ENCODE measurements at regions not wholly inside any gene's neighbourhood (a gene's known extent, or its start where the extent isn't known, plus 50 kb on each side); places are given as distances from the start of the nearest gene placed in this dataset.

DNA sequence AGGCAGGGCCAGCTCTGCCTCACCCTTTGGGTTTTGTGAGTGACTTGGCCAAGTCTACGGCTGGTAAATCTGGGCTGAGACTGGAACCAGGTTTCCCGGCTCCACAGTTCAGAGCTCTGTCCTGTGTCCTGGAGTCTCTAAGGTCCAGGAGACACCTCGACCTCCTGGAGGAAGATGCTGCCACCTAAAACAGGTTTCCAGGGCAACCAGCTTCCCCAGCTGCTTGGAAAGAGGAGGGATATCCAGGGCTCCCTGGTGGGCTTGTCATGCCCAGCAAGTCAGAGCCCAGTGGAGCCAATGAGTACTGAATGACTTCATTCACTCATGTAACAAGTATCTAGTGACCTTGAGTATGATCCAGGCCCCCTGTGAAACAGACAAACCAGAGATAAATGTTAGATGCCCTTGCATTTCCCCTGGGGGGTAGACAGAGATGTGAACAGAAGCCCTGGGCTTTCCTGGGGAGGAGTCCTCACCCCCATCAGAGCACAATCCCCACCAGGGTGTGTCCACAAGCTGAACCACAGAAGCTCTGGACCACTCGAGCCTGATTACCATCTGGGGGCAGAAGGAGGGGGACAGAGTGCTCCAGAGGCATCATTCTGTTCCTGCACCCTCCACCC, 181.2 kb upstream of the RAB4A start:
- no peak for DNase-seq (ENCODE audit: low read depth in 2 of 2)

DNA sequence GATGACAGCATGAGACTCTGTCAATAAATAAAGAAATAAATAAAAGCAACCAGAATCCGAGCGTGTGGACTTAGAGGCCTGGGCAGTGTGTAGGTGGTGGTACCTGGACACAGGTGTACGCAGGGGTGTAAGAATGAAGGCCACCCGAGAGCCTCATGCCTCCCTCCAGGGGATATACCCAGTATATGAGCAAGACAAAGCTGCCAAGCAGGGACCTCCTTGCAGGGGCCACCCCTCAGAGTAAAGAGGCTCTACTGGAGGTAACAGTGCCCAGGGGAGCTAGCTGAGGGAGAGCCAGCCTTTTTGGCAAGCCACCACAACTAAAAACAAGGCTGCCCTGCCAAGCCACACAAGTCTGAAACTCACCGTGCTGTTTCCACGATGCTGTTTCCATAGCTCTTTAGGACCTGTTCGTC, 179.2 kb upstream of the RAB4A start:
- DNase-seq (ENCODE audit: low read depth in 2 of 2), result no peak

- no peak for DNase-seq (ENCODE audit: low read depth in 2 of 2)
Observed at GRCh38 chr1:229092377-229093237, 178.3 kb upstream of the RAB4A start.

DNA sequence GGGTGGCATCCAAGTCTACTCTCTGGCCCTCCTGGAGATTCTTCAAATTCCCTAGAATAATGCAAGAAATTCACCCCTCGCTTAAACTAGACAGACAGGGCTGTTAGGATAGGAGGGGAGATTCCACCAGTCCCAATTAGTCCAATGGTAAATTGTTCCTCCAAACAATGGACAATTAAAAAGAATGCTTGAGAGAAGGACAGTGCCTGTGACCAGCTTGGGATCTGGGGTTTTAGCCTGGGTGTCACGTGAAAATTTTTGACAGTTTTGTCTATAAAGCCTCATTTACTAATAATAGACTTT, 177.7 kb upstream of the RAB4A start:
- no peak for DNase-seq (ENCODE audit: low read depth in 2 of 2)

GRCh38 chr1:229093609-229094336, 177.1 kb upstream of the RAB4A start:
- DNase-seq (ENCODE audit: low read depth in 2 of 2), result no peak

DNA sequence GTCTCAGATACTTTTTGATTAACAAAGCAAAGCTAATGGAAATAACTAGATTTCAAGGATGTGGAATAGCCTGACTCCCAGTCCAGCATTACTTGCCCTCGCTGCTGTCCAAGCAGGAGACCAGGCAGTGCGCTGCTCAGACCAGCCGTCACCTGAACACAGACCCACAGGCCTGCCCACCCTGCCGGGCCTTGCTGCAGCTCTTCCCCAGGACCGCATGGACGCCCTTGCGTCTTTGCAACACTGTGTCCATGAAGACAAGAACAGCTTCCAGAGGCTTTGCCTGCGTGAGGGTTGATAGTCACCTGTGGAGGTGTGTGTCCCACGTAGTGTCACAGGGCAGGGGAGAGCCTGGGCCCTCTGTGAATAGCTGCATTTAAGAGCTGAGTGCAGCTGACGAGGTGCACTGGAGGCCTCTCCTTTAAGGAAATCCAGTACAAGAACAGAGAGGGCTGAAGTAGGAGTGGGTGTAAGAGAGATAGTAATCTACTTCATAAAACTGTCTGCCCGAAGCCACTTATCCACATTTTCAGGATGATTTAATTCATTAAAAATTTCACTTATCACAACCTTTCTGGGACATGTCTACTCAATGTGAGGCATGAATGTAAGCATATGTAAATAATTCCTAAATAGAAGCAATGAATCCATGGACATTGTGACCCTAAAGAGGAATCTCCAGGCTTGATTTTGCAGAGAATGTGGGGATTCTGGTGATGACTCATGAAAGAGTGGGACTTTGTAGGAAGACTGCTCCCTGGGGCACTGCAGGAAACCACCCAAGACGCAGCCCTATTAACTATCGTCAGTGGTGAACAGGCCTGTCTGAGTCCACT, 176.2 kb upstream of the RAB4A start:
- DNase-seq (ENCODE audit: low read depth in 2 of 2), result no peak

GRCh38 chr1:229095325-229095724, 175.6 kb upstream of the RAB4A start:
- no peak for DNase-seq (ENCODE audit: low read depth in 2 of 2)

GRCh38 chr1:229097356-229097755, 173.6 kb upstream of the RAB4A start:
- no peak for DNase-seq (ENCODE audit: low read depth in 2 of 2)

GRCh38 chr1:229098361-229098760, 172.6 kb upstream of the RAB4A start:
- DNase-seq (ENCODE audit: low read depth in 2 of 2), result no peak

DNA sequence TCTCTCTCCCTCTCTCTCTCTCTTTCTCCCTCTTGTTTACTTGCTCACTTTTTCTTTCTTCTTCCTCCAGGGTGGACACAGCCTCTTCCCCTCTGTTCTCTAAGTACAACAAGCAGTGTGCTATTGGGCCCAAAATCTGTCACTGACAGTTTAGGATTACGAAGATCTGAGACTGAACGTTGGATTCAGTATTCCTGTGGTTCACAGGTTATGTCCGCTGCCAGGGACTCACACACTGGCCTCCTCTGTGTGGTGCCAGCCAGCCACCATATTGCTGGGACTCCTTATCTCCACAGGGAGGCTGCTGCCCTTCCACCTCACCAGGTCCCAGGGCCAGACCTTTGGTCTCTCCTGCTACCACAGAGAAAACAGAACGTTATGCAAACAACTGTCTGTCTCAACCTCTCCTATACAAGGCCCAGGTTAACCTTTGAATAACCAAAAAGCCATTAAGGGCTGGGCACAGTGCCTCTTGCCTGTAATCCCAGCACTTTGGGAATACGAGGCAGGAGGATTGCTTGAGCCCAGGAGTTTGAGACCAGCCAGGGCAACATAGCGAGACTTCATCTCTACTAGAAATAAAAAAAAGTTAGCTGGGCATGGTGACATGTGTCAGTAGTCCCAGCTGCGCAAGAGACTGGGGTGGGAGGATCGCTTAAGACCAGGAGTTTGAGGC, 171.9 kb upstream of the RAB4A start:
- DNase-seq (ENCODE audit: low read depth in 2 of 2), result no peak

DNA sequence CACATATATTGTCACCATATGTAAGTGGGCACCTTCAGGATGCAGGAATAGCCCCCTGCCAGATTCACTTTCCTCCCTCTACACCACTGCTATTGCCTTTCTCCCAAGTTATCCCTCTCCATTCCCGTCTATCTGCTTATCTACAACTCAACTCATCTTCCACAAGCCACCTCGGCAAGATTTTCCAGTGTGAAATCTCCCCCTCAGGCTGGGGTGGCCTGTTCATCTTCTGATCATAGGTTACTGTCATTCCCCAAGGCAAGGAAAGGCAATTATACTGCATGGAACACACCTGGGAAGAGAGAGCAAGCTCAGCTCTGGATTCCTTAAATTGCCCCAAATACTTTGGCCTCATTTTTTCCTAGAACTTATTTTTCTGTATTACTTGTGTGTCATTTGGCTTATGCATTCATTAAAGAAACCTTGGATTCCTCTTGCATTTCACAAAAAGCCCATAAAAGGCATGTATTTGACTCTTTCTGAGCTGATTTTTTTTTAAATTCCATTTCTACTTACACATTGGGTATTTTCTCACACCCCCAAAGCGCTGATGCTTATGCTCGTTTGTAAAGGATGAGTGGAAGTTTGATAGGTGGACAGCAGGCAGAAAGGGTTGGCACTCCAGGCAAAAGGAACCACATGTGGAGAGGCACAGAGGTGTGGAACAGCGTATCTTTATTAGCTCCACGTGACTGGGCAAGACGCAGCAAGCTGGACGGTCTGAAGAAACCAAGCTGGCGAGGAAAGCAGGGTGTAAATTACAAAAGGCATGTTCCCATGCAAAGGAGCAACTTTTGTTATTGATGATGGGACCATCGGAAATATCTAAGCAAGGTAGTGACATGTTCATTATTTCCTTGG, 169.7 kb upstream of the RAB4A start:
- DNase-seq (ENCODE audit: low read depth in 2 of 2), result no peak

DNA sequence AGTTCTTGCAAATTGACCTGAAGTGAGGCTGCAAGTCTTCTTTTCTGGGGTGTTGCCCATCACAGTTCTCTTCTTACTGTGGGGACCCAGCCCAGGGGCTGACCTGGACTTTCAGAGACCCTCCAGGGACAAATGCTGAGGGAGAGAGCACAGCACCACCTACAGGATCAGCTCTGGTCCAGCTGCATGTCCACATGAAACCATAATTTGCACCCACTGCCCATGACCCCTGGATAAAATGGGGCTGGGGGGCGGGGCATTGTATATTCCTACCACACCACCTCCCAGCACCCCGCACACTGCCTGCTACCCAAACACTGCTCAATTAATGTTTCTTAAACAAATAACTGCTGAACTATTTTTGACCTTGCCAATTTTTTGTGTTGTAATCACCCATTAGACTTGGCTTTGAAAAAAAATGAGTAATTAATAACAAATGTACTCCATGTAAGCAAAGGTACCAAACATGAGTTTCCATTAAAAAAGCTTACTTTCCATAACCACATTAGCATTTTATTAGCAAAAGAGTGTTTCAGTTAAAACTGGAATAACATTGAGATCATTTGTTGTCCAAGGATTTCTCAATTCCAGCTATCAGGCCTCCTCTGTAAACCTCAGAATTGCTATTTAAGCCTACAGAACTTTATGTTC, 168.0 kb upstream of the RAB4A start:
- no peak for DNase-seq (ENCODE audit: low read depth in 2 of 2)

DNA sequence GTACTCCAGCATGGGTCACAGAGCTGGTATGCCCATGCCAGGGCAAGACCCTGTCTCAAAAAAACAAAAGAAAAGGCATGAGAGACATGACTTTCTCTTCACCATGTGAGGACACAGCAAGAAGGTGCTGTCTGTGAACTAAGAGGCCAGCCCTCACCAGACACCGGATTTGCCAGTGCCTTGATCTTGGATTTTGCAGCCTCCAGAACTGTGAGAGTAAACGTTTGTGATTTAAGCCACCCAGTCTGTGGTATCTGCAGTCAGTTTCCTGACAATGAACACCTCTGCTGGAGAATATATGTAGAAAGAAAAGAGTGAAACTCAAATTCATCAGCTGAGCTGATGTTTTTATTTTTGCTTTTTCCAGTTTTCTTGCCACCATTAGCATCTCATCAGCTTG, 166.3 kb upstream of the RAB4A start:
- no peak for DNase-seq (ENCODE audit: low read depth in 2 of 2)

- DNase-seq (ENCODE audit: low read depth in 2 of 2), result no peak
Observed at GRCh38 chr1:229105109-229105508, 165.8 kb upstream of the RAB4A start.

DNA sequence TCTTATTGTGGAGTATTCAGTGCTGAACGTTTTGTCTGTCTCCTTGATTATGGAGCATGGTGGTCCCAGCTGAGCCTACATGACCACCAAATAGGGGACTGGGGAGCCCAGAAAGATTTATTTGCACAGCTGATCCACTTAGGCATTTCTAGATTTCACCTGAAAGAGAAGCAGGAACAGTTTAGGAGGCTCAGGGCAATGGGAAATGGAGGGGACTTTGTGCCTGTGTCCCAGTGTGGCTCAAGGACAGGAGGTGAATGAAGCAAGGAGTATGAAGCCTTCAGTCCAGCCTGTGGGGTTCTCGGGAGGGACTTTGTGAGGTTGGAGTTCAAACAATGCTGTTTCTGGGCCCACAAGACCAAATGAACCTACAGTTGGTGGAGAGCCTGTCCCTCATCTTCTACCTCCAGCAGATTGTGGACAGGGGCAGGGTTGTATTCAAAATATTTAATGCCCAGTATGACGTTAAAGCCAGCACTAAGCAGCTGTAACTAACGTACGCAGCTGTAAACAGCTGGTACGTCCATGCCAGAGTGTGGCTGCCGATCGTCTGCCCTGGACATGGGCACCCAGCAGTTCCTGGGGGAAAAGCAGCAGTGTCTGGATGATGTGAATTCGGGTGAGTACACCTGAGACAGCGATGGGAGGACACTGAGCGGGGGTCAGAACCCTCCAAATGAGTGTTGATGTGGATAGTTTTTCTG, 164.9 kb upstream of the RAB4A start:
- no peak for DNase-seq (ENCODE audit: low read depth in 2 of 2)

DNA sequence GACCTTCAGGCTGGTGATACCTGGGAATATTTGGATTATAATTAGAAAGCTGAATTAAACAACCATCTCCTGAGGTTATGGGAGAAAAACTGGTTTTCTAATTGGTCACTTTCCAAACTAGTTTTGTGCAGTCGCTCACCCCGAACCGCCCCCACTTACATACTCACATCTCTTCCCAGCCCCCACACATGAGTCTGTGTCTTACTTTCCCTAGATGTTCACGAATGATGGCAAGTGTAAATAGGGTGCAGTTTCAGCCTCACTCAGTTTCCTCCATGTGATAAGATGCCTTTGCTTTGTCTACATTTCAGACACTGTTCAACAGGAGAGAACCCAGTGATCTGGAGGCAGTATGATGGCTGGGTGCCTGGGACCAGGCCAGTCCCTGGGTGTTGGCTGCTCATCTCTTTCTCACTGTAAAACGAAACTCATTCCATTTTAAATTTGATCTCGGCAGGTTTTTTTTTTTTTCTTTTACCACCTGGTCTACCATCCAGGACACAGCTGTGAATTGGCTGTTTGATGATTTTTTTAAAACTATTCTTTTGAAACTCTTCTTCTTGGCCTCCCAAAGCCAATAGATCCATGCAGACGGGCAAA, 164.3 kb upstream of the RAB4A start:
- DNase-seq (ENCODE audit: low read depth in 2 of 2), result no peak

DNA sequence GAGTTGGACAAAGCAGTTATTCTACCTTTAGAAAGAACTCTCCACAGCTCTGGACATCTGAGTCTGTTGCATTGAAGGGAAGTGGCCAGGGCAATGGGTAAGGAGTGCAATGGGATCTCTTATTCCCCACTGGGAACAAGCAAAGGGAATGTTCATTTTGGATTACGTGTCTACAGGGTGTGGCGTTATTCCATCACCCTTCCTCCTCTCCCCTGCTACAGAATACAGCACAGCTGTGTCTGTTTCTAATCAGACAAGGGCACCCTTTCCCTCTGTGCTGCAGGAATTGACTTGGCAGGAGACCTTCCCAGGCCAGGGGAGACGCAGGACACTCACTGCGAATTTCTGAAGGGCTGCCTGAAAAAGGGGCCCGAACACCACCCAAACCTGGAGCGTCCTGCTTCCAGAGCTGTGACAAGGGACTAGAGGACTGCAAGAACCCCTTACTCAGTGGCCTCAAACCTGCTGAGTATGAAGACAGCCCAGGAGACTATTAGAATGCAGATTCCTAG, 163.6 kb upstream of the RAB4A start:
- DNase-seq (ENCODE audit: low read depth in 2 of 2), result no peak

DNA sequence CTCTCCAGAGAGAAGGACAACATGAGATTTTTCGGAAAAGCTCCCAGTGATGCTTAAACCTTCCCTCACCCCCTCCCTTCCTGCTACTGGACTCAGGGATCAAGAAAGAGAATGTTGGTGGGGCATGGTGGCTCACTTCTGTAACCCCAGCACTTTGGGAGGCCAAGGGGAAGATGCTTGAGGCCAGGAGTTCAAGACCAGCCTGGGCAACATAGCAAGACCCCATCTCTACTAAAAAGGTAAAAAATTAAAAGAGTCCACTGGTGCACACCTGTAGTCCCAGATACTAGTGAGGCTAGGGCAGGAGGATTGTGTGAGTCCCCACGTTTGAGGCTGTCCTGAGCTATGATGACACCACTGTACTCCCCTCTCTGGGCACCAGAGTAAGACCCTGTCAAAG, 162.9 kb upstream of the RAB4A start:
- DNase-seq (ENCODE audit: low read depth in 2 of 2), result no peak

Measured in stimulated activated CD8-positive, alpha-beta memory T cell treated with anti-CD3 and anti-CD28 coated beads, Interleukin-7, amount 100 ng/mL, for 1 hour (primary cell).